WI38 (cell line): ENCODE measurements at regions not wholly inside any gene's neighbourhood (a gene's known extent, or its start where the extent isn't known, plus 50 kb on each side); places are given as distances from the start of the nearest gene placed in this dataset.

Source experiments
- H3K4me3 ChIP-seq: 2 replicates; pipeline ENCODE4 v1.5.1; 2011; ENCODE audit warnings: low read depth, mild to moderate bottlenecking, control low read depth, low read length
- CTCF ChIP-seq: IDR thresholded peaks from 2 replicates; pipeline ENCODE4 v1.5.1; 2012; ENCODE audit warnings: low read depth, mild to moderate bottlenecking, control low read depth, low read length

- TF ChIP-seq CTCF = no peak
- H3K4me3 ChIP-seq = no peak overlapping the region
Measured at GRCh38 chr3:72306800-72307341, 521.9 kb upstream of the PROK2 start.

GRCh38 chr3:72303926-72304325 lies 519.0 kb upstream of the PROK2 start:
- no peak for TF ChIP-seq CTCF
- H3K4me3 ChIP-seq = no peak overlapping the region

GRCh38 chr3:72301779-72302178 lies 516.8 kb upstream of the PROK2 start:
- no peak for TF ChIP-seq CTCF
- H3K4me3 ChIP-seq = no peak overlapping the region

- no peak overlapping the region for H3K4me3 ChIP-seq
- TF ChIP-seq CTCF = no peak
Measured at GRCh38 chr3:72300621-72301020, 515.7 kb upstream of the PROK2 start.

GRCh38 chr3:72299823-72300222 lies 514.9 kb upstream of the PROK2 start:
- no peak overlapping the region for H3K4me3 ChIP-seq
- no peak for TF ChIP-seq CTCF

- H3K4me3 ChIP-seq = no peak overlapping the region
- no peak for TF ChIP-seq CTCF
Measured at GRCh38 chr3:72299321-72299802, 514.4 kb upstream of the PROK2 start.

GRCh38 chr3:72298201-72299152 lies 513.5 kb upstream of the PROK2 start:
- no peak overlapping the region for H3K4me3 ChIP-seq
- TF ChIP-seq CTCF = no peak
